Stomach (tissue), 8 donors: ENCODE measurements at regions not wholly inside any gene's neighbourhood (a gene's known extent, or its start where the extent isn't known, plus 50 kb on each side); places are given as distances from the start of the nearest gene placed in this dataset.

Experiments used
- DNase-seq, 2 donors: peaks; one replicate each; pipeline versions ENCODE4 v3.0.0 to v3.0.0-alpha.2; 2013 to 2019
- H3K27ac ChIP-seq, 5 donors: fragments of 200-600 bp in 4 of 5; sonication (generic) in 4 of 5; one replicate each; pipeline ENCODE4 v1.5.1; 2013 to 2019; ENCODE audit warnings: mild to moderate bottlenecking in 1 of 5, moderate library complexity in 1 of 5
- H3K27me3 ChIP-seq, 3 donors: fragments of 200-600 bp; sonication (generic); one replicate each; pipeline ENCODE4 v1.5.1; 2017 to 2019; ENCODE audit warnings: mixed run types in 1 of 3
- H3K36me3 ChIP-seq, 4 donors: fragments of 200-600 bp; sonication (generic); 1 replicate in 3 of 4; 2 replicates in 1 of 4; pipeline ENCODE4 v1.5.1; 2016 to 2019
- H3K4me1 ChIP-seq, 4 donors: fragments of 200-600 bp; sonication (generic); one replicate each; pipeline ENCODE4 v1.5.1; 2016 to 2019
- H3K4me3 ChIP-seq, 4 donors: fragments of 200-600 bp; sonication (generic) in 3 of 4; one replicate each; pipeline ENCODE4 v1.5.1; 2016 to 2019; ENCODE audit warnings: mild to moderate bottlenecking in 1 of 4
- H3K9me3 ChIP-seq, 4 donors: fragments of 200-600 bp; sonication (generic); one replicate each; pipeline ENCODE4 v1.5.1; 2016 to 2019
- CTCF ChIP-seq, 7 experiments: fragments of 450-650 bp in 4 of 7; fragments of 200-600 bp in 3 of 7; sonication (generic) in 3 of 7; IDR thresholded peaks; one replicate each; pipeline ENCODE4 v1.5.1; 2016 to 2019; ENCODE audit warnings: antibody characterized with exemption in 7 of 7, control low read depth in 2 of 7, mild to moderate bottlenecking in 1 of 7
- EP300 ChIP-seq: sonication (generic); formaldehyde crosslinking; IDR thresholded peaks from one replicate; pipeline ENCODE4 v1.6.1; 2017; ENCODE audit warnings: antibody characterized with exemption
- POLR2A ChIP-seq, 4 donors: fragments of 450-650 bp; IDR thresholded peaks; one replicate each; pipeline ENCODE4 v1.6.1; 2016; ENCODE audit warnings: antibody characterized with exemption in 4 of 4, control low read depth in 2 of 4, mild to moderate bottlenecking in 1 of 4, moderate library complexity in 1 of 4
- POLR2AphosphoS5 ChIP-seq, 3 donors: sonication (generic); formaldehyde crosslinking; IDR thresholded peaks; one replicate each; pipeline ENCODE4 v1.6.1; 2016; ENCODE audit warnings: antibody characterized with exemption in 3 of 3
- WGBS, 5 donors: extraction: QIAGEN DNeasy Blood & Tissue Kit in 3 of 5; methylation state at CpG; one replicate each; pipeline versions ENCODE4 v1.1.5 to v1.1.7; 2013 to 2018; 5-methylcytosine and 5-hydroxymethylcytosine counted together
- intact Hi-C: fragments of 100-400 bp; cut with DNase I; formaldehyde crosslinking; loops from one replicate; pipeline ENCODE4 v1.15.1; 2023; ENCODE audit warnings: low total_unique reads
- donor health status: healthy with polysubstance abuse.
- donor health status: Bipolar disorder and iron deficiency.
- donor health status: healthy.

GRCh38 chr10:71074176-71074755, 138.1 kb upstream of the UNC5B start:
- intact Hi-C loops: no loop called here
- H3K4me1 ChIP-seq: peaks cover 0 to 6% (median 2%) of the 10 kb centered on the region in 4 donors
- H3K27me3 ChIP-seq: peaks cover 0 to 22% (median 0%) of the 10 kb centered on the region in 3 donors
- 62 to 77% (median 72%) methylated on average over 5 to 7 of the region's 7 CpGs for WGBS, 5 donors
- no peak overlapping the region for H3K27ac ChIP-seq
- H3K9me3 ChIP-seq: no peaks in the 10 kb centered on the region
- no peak overlapping the region for H3K4me3 ChIP-seq
- no peak for DNase-seq
- TF ChIP-seq EP300 (no peak), POLR2AphosphoS5 (IDR thresholded peaks at IDR 0.05) (no peak), POLR2A (IDR thresholded peaks at IDR 0.05) (no peak), CTCF (IDR thresholded peaks at IDR 0.05) (no peak)
- no peaks in the 10 kb centered on the region for H3K36me3 ChIP-seq

- WGBS, 5 donors: 21 to 43% (median 24%) methylated on average over 6 to 8 of the region's 8 CpGs
- DNase-seq: no peak
- no peaks in the 10 kb centered on the region for H3K36me3 ChIP-seq
- intact Hi-C loops: no loop called here
- no peak overlapping the region for H3K4me3 ChIP-seq
- no peak overlapping the region for H3K27ac ChIP-seq
- peaks cover 0 to 22% (median 0%) of the 10 kb centered on the region in 3 donors for H3K27me3 ChIP-seq
- TF ChIP-seq POLR2AphosphoS5 (IDR thresholded peaks at IDR 0.05): no peak
- TF ChIP-seq EP300: no peak
- no peak for TF ChIP-seq POLR2A (IDR thresholded peaks at IDR 0.05)
- TF ChIP-seq CTCF (IDR thresholded peaks at IDR 0.05): no peak
- H3K4me1 ChIP-seq: peaks cover 0 to 5% (median 2%) of the 10 kb centered on the region in 4 donors
- no peaks in the 10 kb centered on the region for H3K9me3 ChIP-seq
Measured at GRCh38 chr10:71075086-71075758, 137.1 kb upstream of the UNC5B start.

- TF ChIP-seq POLR2A (IDR thresholded peaks at IDR 0.05): no peak
- no peak for TF ChIP-seq POLR2AphosphoS5 (IDR thresholded peaks at IDR 0.05)
- TF ChIP-seq CTCF (IDR thresholded peaks at IDR 0.05): no peak
- DNase-seq: no peak
- WGBS, 5 donors: 69 to 81% (median 75%) methylated on average over 14 to 15 of the region's 15 CpGs
Measured at GRCh38 chr10:71075759-71076472, 136.5 kb upstream of the UNC5B start.

GRCh38 chr10:71076473-71077142, 135.8 kb upstream of the UNC5B start:
- Histone ChIP-seq H3K9me3 (no peaks in the 10 kb centered on the region), H3K36me3 (no peaks in the 10 kb centered on the region), H3K27me3 (peaks cover 0 to 22% (median 0%) of the 10 kb centered on the region in 3 donors), H3K4me1 (peaks cover 0 to 5% (median 2%) of the 10 kb centered on the region in 4 donors), H3K27ac (no peak overlapping the region), H3K4me3 (no peak overlapping the region)
- peak in 1 of 2 donors; percentile 39 for DNase-seq
- intact Hi-C loops: no loop called here
- WGBS, 5 donors: 68 to 82% (median 78%) methylated on average over 3 to 8 of the region's 8 CpGs
- TF ChIP-seq POLR2A (IDR thresholded peaks at IDR 0.05): no peak
- TF ChIP-seq CTCF (IDR thresholded peaks at IDR 0.05): no peak
- no peak for TF ChIP-seq EP300

More at GRCh38 chr10:71075759-71076472, 136.5 kb upstream of the UNC5B start:
- no peak overlapping the region for H3K4me3 ChIP-seq
- intact Hi-C loops: no loop called here
- H3K36me3 ChIP-seq: no peaks in the 10 kb centered on the region
- H3K9me3 ChIP-seq: no peaks in the 10 kb centered on the region
- H3K4me1 ChIP-seq: peaks cover 0 to 5% (median 2%) of the 10 kb centered on the region in 4 donors
- H3K27ac ChIP-seq: no peak overlapping the region
- peaks cover 0 to 22% (median 0%) of the 10 kb centered on the region in 3 donors for H3K27me3 ChIP-seq
